ENCODE measurements at regions not wholly inside any gene's neighbourhood (a gene's known extent, or its start where the extent isn't known, plus 50 kb on each side); places are given as distances from the start of the nearest gene placed in this dataset.

GRCh38 chr13:85266331-85266730 lies 532.9 kb downstream of the SLITRK6 start:
- H3K27me3 ChIP-seq: no peaks in the 10 kb centered on the region
- no peak overlapping the region for H3K27ac ChIP-seq
- peaks cover 0 to 7% of the 10 kb centered on the region in 2 donors for H3K9me3 ChIP-seq
- no peaks in the 10 kb centered on the region for H3K4me1 ChIP-seq
- H3K4me3 ChIP-seq: no peak overlapping the region
- H3K36me3 ChIP-seq: no peaks in the 10 kb centered on the region
- intact Hi-C loops (cut with DNase I; ENCODE audit: low total_unique reads): no loop called here
- no peak for DNase-seq (ENCODE audit: low spot score in 2 of 2)
- TF ChIP-seq POLR2A (IDR thresholded peaks at IDR 0.05): no peak

- H3K27me3 ChIP-seq: no peaks in the 10 kb centered on the region
- no peak overlapping the region for H3K27ac ChIP-seq
- no peak for TF ChIP-seq POLR2AphosphoS5 (IDR thresholded peaks at IDR 0.05)
- no peak for TF ChIP-seq CTCF (IDR thresholded peaks at IDR 0.05)
- TF ChIP-seq POLR2A (IDR thresholded peaks at IDR 0.05): no peak
- intact Hi-C loops (cut with DNase I; ENCODE audit: low total_unique reads): no loop called here
- no peaks in the 10 kb centered on the region for H3K4me1 ChIP-seq
- H3K9me3 ChIP-seq: peaks cover 0 to under 1% of the 10 kb centered on the region in 2 donors
- no peak overlapping the region for H3K4me3 ChIP-seq
- no peaks in the 10 kb centered on the region for H3K36me3 ChIP-seq
- no peak for DNase-seq (ENCODE audit: low spot score in 2 of 2)
These were observed 533.9 kb downstream of the SLITRK6 start for GRCh38 chr13:85265296-85265695.

- intact Hi-C loops (cut with DNase I; ENCODE audit: low total_unique reads): no loop called here
- Histone ChIP-seq H3K27me3 (no peaks in the 10 kb centered on the region), H3K36me3 (no peaks in the 10 kb centered on the region), H3K27ac (no peak overlapping the region), H3K9me3 (no peaks in the 10 kb centered on the region), H3K4me1 (no peaks in the 10 kb centered on the region), H3K4me3 (no peak overlapping the region)
- TF ChIP-seq POLR2A (IDR thresholded peaks at IDR 0.05) (no peak), CTCF (IDR thresholded peaks at IDR 0.05) (no peak), POLR2AphosphoS5 (IDR thresholded peaks at IDR 0.05) (no peak)
- no peak for DNase-seq (ENCODE audit: low spot score in 2 of 2)
These were observed 536.7 kb downstream of the SLITRK6 start for GRCh38 chr13:85262499-85262898.

- Histone ChIP-seq H3K36me3 (no peaks in the 10 kb centered on the region), H3K27ac (no peak overlapping the region), H3K27me3 (no peaks in the 10 kb centered on the region), H3K9me3 (no peaks in the 10 kb centered on the region), H3K4me1 (no peaks in the 10 kb centered on the region), H3K4me3 (no peak overlapping the region)
- no peak for TF ChIP-seq POLR2AphosphoS5 (IDR thresholded peaks at IDR 0.05)
- TF ChIP-seq POLR2A (IDR thresholded peaks at IDR 0.05): no peak
- no peak for TF ChIP-seq CTCF (IDR thresholded peaks at IDR 0.05)
- DNase-seq (ENCODE audit: low spot score in 2 of 2): no peak
- intact Hi-C loops (cut with DNase I; ENCODE audit: low total_unique reads): no loop called here
These were observed 537.4 kb downstream of the SLITRK6 start for GRCh38 chr13:85261757-85262346.

- Histone ChIP-seq H3K9me3 (no peaks in the 10 kb centered on the region), H3K4me3 (no peak overlapping the region), H3K36me3 (no peaks in the 10 kb centered on the region), H3K27me3 (no peaks in the 10 kb centered on the region), H3K4me1 (no peaks in the 10 kb centered on the region), H3K27ac (no peak overlapping the region)
- intact Hi-C loops (cut with DNase I; ENCODE audit: low total_unique reads): no loop called here
- no peak for TF ChIP-seq POLR2AphosphoS5 (IDR thresholded peaks at IDR 0.05)
- no peak for TF ChIP-seq CTCF (IDR thresholded peaks at IDR 0.05)
- no peak for TF ChIP-seq POLR2A (IDR thresholded peaks at IDR 0.05)
- DNase-seq (ENCODE audit: low spot score in 2 of 2): no peak
These were observed 538.3 kb downstream of the SLITRK6 start for GRCh38 chr13:85260896-85261295.

- Histone ChIP-seq H3K36me3 (no peaks in the 10 kb centered on the region), H3K4me1 (no peaks in the 10 kb centered on the region), H3K9me3 (no peaks in the 10 kb centered on the region), H3K27ac (no peak overlapping the region), H3K27me3 (no peaks in the 10 kb centered on the region), H3K4me3 (no peak overlapping the region)
- no peak for DNase-seq (ENCODE audit: low spot score in 2 of 2)
- intact Hi-C loops (cut with DNase I; ENCODE audit: low total_unique reads): no loop called here
- TF ChIP-seq CTCF (IDR thresholded peaks at IDR 0.05) (no peak), POLR2AphosphoS5 (IDR thresholded peaks at IDR 0.05) (no peak), POLR2A (IDR thresholded peaks at IDR 0.05) (no peak)
These were observed 543.2 kb downstream of the SLITRK6 start for GRCh38 chr13:85255978-85256377.

All from breast epithelium (tissue), 4 donors.